ENCODE measurements at regions not wholly inside any gene's neighbourhood (a gene's known extent, or its start where the extent isn't known, plus 50 kb on each side); places are given as distances from the start of the nearest gene placed in this dataset.

DNA sequence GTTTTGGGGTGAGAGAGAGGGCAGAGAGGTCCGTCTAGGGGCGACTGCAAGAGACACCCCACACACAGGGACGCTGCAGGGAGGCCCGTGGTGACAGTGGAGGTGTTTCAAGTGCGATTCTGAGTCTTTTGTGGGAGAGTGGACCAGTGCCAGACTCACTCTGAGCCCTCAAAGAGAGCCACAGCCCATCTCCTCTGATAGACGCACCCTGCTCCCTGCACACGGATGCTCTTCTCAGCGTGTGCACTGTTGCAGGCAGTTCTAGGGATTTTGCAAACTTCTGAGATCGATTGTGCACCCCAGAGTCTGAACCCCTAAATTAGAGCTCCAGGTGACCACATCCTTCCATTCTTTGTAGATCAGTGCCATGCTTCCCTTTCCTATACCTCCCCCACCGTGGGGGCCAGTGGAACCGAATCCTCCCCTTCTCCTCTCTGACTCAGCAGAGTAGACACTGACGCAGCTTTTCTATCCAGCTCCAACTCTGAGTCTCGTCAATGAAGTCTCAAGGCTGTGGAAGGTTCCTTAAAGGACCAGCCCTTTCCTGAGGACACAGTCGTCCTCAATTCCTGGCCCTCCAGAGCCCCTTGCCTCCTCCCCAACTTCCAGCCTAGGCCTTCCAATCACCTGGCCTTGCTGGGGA, 83.8 kb downstream of the TMEM130 start:
- TF ChIP-seq, protein P1, sequence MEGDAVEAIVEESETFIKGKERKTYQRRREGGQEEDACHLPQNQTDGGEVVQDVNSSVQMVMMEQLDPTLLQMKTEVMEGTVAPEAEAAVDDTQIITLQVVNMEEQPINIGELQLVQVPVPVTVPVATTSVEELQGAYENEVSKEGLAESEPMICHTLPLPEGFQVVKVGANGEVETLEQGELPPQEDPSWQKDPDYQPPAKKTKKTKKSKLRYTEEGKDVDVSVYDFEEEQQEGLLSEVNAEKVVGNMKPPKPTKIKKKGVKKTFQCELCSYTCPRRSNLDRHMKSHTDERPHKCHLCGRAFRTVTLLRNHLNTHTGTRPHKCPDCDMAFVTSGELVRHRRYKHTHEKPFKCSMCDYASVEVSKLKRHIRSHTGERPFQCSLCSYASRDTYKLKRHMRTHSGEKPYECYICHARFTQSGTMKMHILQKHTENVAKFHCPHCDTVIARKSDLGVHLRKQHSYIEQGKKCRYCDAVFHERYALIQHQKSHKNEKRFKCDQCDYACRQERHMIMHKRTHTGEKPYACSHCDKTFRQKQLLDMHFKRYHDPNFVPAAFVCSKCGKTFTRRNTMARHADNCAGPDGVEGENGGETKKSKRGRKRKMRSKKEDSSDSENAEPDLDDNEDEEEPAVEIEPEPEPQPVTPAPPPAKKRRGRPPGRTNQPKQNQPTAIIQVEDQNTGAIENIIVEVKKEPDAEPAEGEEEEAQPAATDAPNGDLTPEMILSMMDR (IDR thresholded peaks at IDR 0.05) = no peak
- no peak for TF ChIP-seq ZFX (IDR thresholded peaks at IDR 0.05; ENCODE audit: borderline replicate concordance)
